Natural killer cell (primary cell): ENCODE measurements at regions not wholly inside any gene's neighbourhood (a gene's known extent, or its start where the extent isn't known, plus 50 kb on each side); places are given as distances from the start of the nearest gene placed in this dataset.
"Not testable (repeated sequence)": the region's sequence is repeated elsewhere in the genome, so short reads cannot be mapped to it uniquely, and the experiment has no call there.

Experiments used
- ATAC-seq, 3 donors: fragments of 150-1000 bp in 2 of 3; fragments of 200-7000 bp in 1 of 3; cut with Tn5 transposase; 1 replicate in 1 of 3; 2 replicates in 2 of 3; pipeline ENCODE4 v1.10.0; 2021; ENCODE audit warnings: mild to moderate bottlenecking in 2 of 3, moderate library complexity in 2 of 3
- DNase-seq, 2 donors: peaks; one replicate each; pipeline versions ENCODE4 v3.0.0 to v3.0.0-alpha.2; 2013 to 2021; ENCODE audit warnings: mixed read lengths in 1 of 2
- H3K27ac ChIP-seq: one replicate; pipeline ENCODE4 v1.5.1; 2013; ENCODE audit warnings: mild to moderate bottlenecking, low read length
- H3K27me3 ChIP-seq: one replicate; pipeline ENCODE4 v1.6.1; 2013; ENCODE audit warnings: low read length; ENCODE audit not compliant: control insufficient read depth, insufficient read depth
- H3K36me3 ChIP-seq: one replicate; pipeline ENCODE4 v1.6.1; 2013; ENCODE audit warnings: low read length; ENCODE audit not compliant: control insufficient read depth, insufficient read depth
- H3K4me1 ChIP-seq: one replicate; pipeline ENCODE4 v1.6.1; 2013; ENCODE audit warnings: low read length; ENCODE audit not compliant: control insufficient read depth, insufficient read depth
- H3K4me3 ChIP-seq: one replicate; pipeline ENCODE4 v1.5.1; 2013; ENCODE audit warnings: low read length
- H3K9me3 ChIP-seq: one replicate; pipeline ENCODE4 v1.6.1; 2013; ENCODE audit warnings: low read length; ENCODE audit not compliant: control insufficient read depth, insufficient read depth
- H3K27ac Mint-ChIP-seq, 2 donors: one replicate each; pipeline ENCODE4 v1.8.0; 2022; ENCODE audit warnings: mild to moderate bottlenecking in 2 of 2, mixed read lengths in 2 of 2, moderate library complexity in 1 of 2
- H3K27me3 Mint-ChIP-seq, 2 donors: one replicate each; pipeline ENCODE4 v1.8.0; 2022; ENCODE audit warnings: low read depth in 2 of 2, mixed read lengths in 2 of 2
- H3K36me3 Mint-ChIP-seq: one replicate; pipeline ENCODE4 v1.8.0; 2022; ENCODE audit warnings: mixed read lengths
- H3K4me1 Mint-ChIP-seq, 2 donors: one replicate each; pipeline ENCODE4 v1.8.0; 2022; ENCODE audit warnings: mixed read lengths in 2 of 2
- H3K4me3 Mint-ChIP-seq: one replicate; pipeline ENCODE4 v1.8.0; 2022; ENCODE audit warnings: mild to moderate bottlenecking, moderate library complexity, mixed read lengths
- H3K9me3 Mint-ChIP-seq, 2 donors: one replicate each; pipeline ENCODE4 v1.8.0; 2022; ENCODE audit warnings: mixed read lengths in 2 of 2
- CTCF ChIP-seq: fragments of 200-600 bp; IDR thresholded peaks from one replicate; pipeline ENCODE4 v1.8.0; 2022; ENCODE audit warnings: antibody characterized with exemption
- WGBS: methylation state at CpG from one replicate; pipeline ENCODE4 v1.1.7; 2013; ENCODE audit warnings: missing lambda C conversion rate; ENCODE audit not compliant: insufficient coverage; 5-methylcytosine and 5-hydroxymethylcytosine counted together
- intact Hi-C: fragments of 100-400 bp; cut with micrococcal nuclease; formaldehyde crosslinking; loops from one replicate; pipeline ENCODE4 v1.14.2; 2022

GRCh38 chr2:14781142-14781541 is 148.6 kb downstream of the LRATD1 start:
- ATAC-seq: no peak
- H3K4me1 ChIP-seq: no peaks in the 10 kb centered on the region
- Mint-ChIP-seq H3K4me1 (no peaks in the 10 kb centered on the region), H3K27ac (no peak overlapping the region), H3K36me3 (no peaks in the 10 kb centered on the region), H3K27me3 (no peaks in the 10 kb centered on the region), H3K9me3 (peaks cover 9 to 14% of the 10 kb centered on the region in 2 donors), H3K4me3 (no peak overlapping the region)
- intact Hi-C loops: no loop called here
- H3K9me3 ChIP-seq: no peaks in the 10 kb centered on the region
- no peak for DNase-seq
- H3K27ac ChIP-seq: no peak overlapping the region
- no peak overlapping the region for H3K4me3 ChIP-seq
- no peak for TF ChIP-seq CTCF
- WGBS: 83% methylated on average over 4 of the region's 4 CpGs
- H3K36me3 ChIP-seq: no peaks in the 10 kb centered on the region
- H3K27me3 ChIP-seq: no peaks in the 10 kb centered on the region

GRCh38 chr2:14788814-14789213 is 156.3 kb downstream of the LRATD1 start:
- H3K36me3 ChIP-seq, intact Hi-C loops, H3K36me3 Mint-ChIP-seq, H3K9me3 ChIP-seq, H3K27ac Mint-ChIP-seq, H3K4me3 Mint-ChIP-seq, ATAC-seq, H3K4me3 ChIP-seq, DNase-seq, H3K27ac ChIP-seq, H3K4me1 Mint-ChIP-seq, H3K27me3 Mint-ChIP-seq, H3K27me3 ChIP-seq, H3K4me1 ChIP-seq: not testable (repeated sequence)
- H3K9me3 Mint-ChIP-seq: peaks cover 14 to 19% of the 10 kb centered on the region in 2 donors
- 85% methylated on average over 9 of the region's 9 CpGs for WGBS

- no peaks in the 10 kb centered on the region for H3K9me3 ChIP-seq
- no peak overlapping the region for H3K27ac ChIP-seq
- H3K9me3 Mint-ChIP-seq: peaks cover 14 to 22% of the 10 kb centered on the region in 2 donors
- H3K4me1 ChIP-seq: no peaks in the 10 kb centered on the region
- DNase-seq (no peak), ATAC-seq (no peak)
- no peak for TF ChIP-seq CTCF
- no peak overlapping the region for H3K4me3 Mint-ChIP-seq
- no peaks in the 10 kb centered on the region for H3K27me3 Mint-ChIP-seq
- H3K27ac Mint-ChIP-seq: no peak overlapping the region
- H3K36me3 Mint-ChIP-seq: peaks cover 7% of the 10 kb centered on the region
- no CpG with 5 or more reads among the region's 1 CpG for WGBS
- H3K4me3 ChIP-seq: no peak overlapping the region
- intact Hi-C loops: no loop called here
- H3K4me1 Mint-ChIP-seq: no peaks in the 10 kb centered on the region
- H3K36me3 ChIP-seq: no peaks in the 10 kb centered on the region
- no peaks in the 10 kb centered on the region for H3K27me3 ChIP-seq
Observed at GRCh38 chr2:14790041-14790640, 157.6 kb downstream of the LRATD1 start.

GRCh38 chr2:14803994-14804393 is 171.5 kb downstream of the LRATD1 start:
- Mint-ChIP-seq H3K27me3 (no peaks in the 10 kb centered on the region), H3K4me3 (no peak overlapping the region), H3K4me1 (no peaks in the 10 kb centered on the region), H3K9me3 (peaks cover 10 to 30% of the 10 kb centered on the region in 2 donors), H3K27ac (no peak overlapping the region), H3K36me3 (no peaks in the 10 kb centered on the region)
- no peaks in the 10 kb centered on the region for H3K36me3 ChIP-seq
- TF ChIP-seq CTCF: no peak
- ATAC-seq (no peak), DNase-seq (no peak)
- no peak overlapping the region for H3K4me3 ChIP-seq
- intact Hi-C loops: no loop called here
- H3K4me1 ChIP-seq: no peaks in the 10 kb centered on the region
- H3K27ac ChIP-seq: no peak overlapping the region
- no peaks in the 10 kb centered on the region for H3K9me3 ChIP-seq
- no peaks in the 10 kb centered on the region for H3K27me3 ChIP-seq
